Cardiac septum (tissue), 1 donor: ENCODE measurements at regions not wholly inside any gene's neighbourhood (a gene's known extent, or its start where the extent isn't known, plus 50 kb on each side); places are given as distances from the start of the nearest gene placed in this dataset.
"Not testable (repeated sequence)": the region's sequence is repeated elsewhere in the genome, so short reads cannot be mapped to it uniquely, and the experiment has no call there.

Experiments used
- DNase-seq: peaks from one replicate; pipeline ENCODE4 v3.0.0-alpha.2; 2020; ENCODE audit warnings: low spot score
- intact Hi-C: fragments of 100-400 bp; cut with DNase I; formaldehyde crosslinking; loops from one replicate; pipeline ENCODE4 v1.14.0; 2022
- donor health status: DM: no; HTN: no; CAD: no.

- intact Hi-C loops, result no loop called here
- no peak for DNase-seq
Observed at GRCh38 chr13:27327633-27328032, 57.0 kb downstream of the RASL11A start.

GRCh38 chr13:27329210-27329609 is 58.6 kb downstream of the RASL11A start:
- intact Hi-C loops, result no loop called here
- no peak for DNase-seq

- no peak for DNase-seq
- intact Hi-C loops, result no loop called here
Observed at GRCh38 chr13:27334774-27335435, 64.3 kb downstream of the RASL11A start.

GRCh38 chr13:27336014-27336673 is 65.5 kb downstream of the RASL11A start:
- no peak for DNase-seq
- intact Hi-C loops, result no loop called here

- intact Hi-C loops, result no loop called here
- no peak for DNase-seq
Observed at GRCh38 chr13:27338207-27338606, 67.6 kb downstream of the RASL11A start.

GRCh38 chr13:27338816-27339215 is 68.2 kb downstream of the RASL11A start:
- intact Hi-C loops, result no loop called here
- DNase-seq, result no peak

GRCh38 chr13:27339299-27339698 is 68.7 kb downstream of the RASL11A start:
- intact Hi-C loops, result no loop called here
- DNase-seq, result no peak

GRCh38 chr13:27341616-27342015 is 71.0 kb downstream of the RASL11A start:
- no peak for DNase-seq
- intact Hi-C loops, result no loop called here

GRCh38 chr13:27347211-27347772 is 76.7 kb downstream of the RASL11A start:
- DNase-seq, result no peak
- intact Hi-C loops, result no loop called here

GRCh38 chr13:27348461-27348860 is 76.0 kb upstream of the GTF3A start:
- intact Hi-C loops, result no loop called here

GRCh38 chr13:27349458-27349857 is 75.0 kb upstream of the GTF3A start:
- DNase-seq, result no peak
- intact Hi-C loops, result no loop called here

More at GRCh38 chr13:27348461-27348860, 76.0 kb upstream of the GTF3A start:
- DNase-seq, result no peak

GRCh38 chr13:27350825-27351224 is 73.6 kb upstream of the GTF3A start:
- DNase-seq, intact Hi-C loops: not testable (repeated sequence)

GRCh38 chr13:27352698-27353097 is 71.7 kb upstream of the GTF3A start:
- DNase-seq, result no peak
- intact Hi-C loops, result no loop called here

- intact Hi-C loops, result no loop called here
- DNase-seq, result no peak
Observed at GRCh38 chr13:27353166-27353583, 71.2 kb upstream of the GTF3A start.

- intact Hi-C loops, result no loop called here
- no peak for DNase-seq
Observed at GRCh38 chr13:27353708-27354107, 70.7 kb upstream of the GTF3A start.

- intact Hi-C loops, result no loop called here
- DNase-seq, result no peak
Observed at GRCh38 chr13:27354379-27354778, 70.0 kb upstream of the GTF3A start.

- intact Hi-C loops, result no loop called here
- no peak for DNase-seq
Observed at GRCh38 chr13:27355894-27356293, 68.5 kb upstream of the GTF3A start.

GRCh38 chr13:27358420-27358819 is 66.0 kb upstream of the GTF3A start:
- intact Hi-C loops, result loop anchor here (2.0 kb wide), 2 partner anchors 374 to 412 kb away; no protein-coding TSS in a partner anchor
- no peak for DNase-seq

GRCh38 chr13:27359199-27359821 is 65.1 kb upstream of the GTF3A start:
- DNase-seq, result no peak
- intact Hi-C loops, result loop anchor here (2.0 kb wide), 2 partner anchors 375 to 413 kb away; no protein-coding TSS in a partner anchor

- DNase-seq, result no peak
- intact Hi-C loops, result loop anchor here (5.0 to 10.0 kb wide), 2 partner anchors 594 to 622 kb away; no protein-coding TSS in a partner anchor
Observed at GRCh38 chr13:27360562-27360961, 63.9 kb upstream of the GTF3A start.
